Limb (tissue), 2 donors: ENCODE measurements at regions not wholly inside any gene's neighbourhood (a gene's known extent, or its start where the extent isn't known, plus 50 kb on each side); places are given as distances from the start of the nearest gene placed in this dataset.

ENCODE experiments used
- DNase-seq, 2 donors: peaks; one replicate each; pipeline ENCODE4 v3.0.0-alpha.2; 2016; ENCODE audit errors: extremely low spot score in 2 of 2

DNA sequence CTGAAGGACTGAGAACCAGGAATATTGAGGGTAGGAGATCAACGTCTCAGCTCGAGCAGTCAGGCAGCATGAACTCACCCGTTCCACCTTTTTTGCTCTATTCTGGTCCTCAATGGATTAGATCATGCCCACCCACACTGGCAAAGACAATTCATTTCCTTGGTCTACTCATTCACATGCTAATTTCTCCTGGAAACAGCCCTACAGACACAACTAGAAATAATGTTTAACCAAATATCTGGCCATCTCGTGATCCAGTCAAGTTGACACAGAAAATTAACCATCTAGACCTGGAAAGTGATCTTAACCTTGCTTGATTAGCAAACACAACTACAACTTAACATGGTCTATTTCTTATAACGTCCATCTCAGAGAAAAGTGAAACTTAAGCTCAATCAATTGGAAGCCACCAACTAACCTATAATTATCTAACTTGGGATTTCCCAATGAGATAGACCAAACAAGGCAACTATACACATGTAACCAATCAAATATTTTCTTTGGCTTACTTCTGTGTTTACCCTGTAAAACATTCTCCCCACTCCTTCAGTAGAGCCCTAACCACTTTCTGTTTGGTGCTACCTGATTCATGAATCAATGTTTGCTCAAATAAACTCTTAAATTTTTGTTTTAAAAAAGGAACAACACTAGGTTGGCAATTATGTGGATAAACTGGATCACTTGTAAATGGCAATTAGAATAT lies 69.7 kb upstream of the MAMLD1 start:
- no peak for DNase-seq

DNA sequence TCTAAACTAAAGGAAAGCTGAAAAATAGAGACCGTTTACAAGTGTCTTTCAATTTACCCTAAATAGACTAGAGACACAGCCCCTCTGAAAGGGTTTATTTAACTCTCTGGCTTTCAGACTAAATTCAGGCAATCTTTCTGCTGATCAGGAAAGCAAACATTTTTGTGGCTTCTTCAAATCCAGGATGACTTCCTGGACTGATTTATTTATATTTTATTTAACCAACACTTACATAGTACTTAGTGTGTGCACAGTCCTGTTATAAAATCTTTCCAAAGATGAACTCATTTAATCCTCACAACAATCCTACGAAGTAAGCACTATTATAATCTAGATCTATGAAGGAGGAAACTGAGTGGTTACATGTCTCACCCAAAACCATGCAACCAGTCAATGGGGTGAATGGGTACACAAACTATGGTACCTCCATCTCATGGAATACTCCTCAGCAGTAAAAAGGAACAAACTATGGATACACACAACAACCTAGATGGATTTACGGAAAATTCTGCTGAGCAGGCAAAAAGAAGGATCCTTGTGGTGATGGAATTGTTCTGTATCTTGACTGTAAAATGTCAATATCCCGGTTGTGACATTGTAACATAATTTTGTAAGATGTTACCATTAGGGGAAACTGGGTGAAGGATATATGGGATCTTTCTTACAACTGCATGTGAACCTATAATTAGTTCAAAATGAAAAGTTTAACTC lies 64.1 kb upstream of the MAMLD1 start:
- no peak for DNase-seq

DNA sequence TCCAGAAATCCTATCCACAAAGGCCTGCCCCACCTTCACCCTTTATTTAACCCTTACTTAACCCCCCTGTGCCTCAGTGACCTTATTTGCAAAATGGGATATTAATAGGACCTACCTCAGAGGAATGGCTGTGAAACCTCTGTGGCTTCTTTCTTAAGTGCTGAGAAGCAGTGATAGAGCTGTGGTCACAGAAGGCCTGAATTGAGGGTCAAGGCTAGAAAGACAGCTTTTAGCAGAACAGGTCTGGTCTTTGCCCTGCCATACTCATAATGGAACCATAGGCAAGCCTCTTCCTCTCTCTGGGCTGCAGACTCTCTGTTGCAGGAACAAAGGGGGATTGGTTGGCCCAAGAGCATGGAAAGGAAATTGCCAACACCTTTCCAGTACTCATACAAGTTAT lies 63.5 kb upstream of the MAMLD1 start:
- no peak for DNase-seq

DNA sequence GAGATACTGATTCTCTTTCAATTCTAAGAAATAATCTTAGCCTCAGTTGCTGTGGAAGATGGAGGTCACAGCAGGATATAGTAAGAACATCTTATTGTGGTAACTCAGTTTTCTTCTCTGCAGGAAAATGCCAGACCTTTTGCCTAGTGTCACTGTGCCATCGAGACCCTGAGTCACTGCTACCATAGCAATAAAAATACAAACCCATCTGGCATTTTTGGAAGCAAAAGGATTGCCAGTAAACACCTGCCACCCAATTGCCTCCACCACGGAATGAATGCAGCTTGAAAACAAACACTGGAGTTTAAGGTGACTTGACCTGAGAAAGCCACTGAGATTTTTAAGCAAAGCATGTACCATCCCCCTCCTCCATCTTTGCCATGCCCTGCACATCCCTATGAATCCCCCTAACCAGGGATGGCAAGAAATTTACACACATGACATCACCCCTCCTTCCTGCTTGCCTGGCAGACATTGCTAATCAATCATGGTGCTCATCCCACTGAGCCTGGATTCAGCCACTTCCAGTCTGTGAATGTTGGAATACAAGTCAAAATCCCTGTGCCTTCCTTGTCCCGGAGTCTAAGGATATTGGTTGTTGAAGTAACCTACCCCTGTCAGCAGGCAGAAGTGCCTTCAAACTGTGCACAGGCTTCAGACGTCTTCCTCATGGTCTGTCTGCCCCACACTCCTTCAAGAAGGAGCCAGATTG lies 59.6 kb upstream of the MAMLD1 start:
- no peak for DNase-seq

DNA sequence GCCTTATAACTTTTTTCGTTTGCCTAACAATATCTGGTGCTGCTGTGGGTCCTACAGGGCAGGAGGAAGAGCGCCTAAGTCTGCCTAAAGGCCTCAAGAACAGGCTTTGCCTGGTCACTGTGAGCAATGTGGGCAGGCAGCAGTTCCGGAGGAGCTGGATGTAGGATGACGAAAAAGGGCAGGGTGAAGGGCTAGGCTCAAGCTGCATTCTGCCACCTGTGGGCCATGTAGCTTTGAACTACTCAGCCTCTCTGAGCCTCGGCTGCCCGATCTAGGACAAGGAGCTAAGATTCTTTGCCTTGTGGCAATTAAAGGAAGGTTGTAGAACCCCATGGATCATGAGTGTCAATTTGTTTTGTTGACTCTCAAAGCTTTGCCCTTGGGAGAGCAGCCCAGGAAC lies 57.1 kb upstream of the MAMLD1 start:
- no peak for DNase-seq

DNA sequence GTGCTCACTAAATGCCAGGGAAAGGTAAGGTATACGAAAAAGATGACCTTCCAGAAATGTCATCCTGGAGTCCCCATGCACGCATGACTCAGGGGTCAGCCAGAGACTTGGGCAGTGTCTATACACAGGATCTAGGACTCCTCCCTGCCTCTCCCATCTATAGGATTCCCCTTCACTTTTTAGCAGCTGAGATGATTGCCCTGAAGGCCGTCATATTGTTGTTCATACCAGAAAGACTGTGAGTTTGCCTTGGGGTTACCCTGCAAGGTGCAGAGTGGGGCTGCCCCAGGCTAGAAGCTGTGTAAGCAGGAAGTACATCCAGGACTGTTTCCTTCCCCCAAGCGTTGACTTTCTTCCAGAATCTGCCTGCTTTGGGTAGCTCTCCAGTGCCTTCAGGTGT lies 55.1 kb upstream of the MAMLD1 start:
- no peak for DNase-seq

DNA sequence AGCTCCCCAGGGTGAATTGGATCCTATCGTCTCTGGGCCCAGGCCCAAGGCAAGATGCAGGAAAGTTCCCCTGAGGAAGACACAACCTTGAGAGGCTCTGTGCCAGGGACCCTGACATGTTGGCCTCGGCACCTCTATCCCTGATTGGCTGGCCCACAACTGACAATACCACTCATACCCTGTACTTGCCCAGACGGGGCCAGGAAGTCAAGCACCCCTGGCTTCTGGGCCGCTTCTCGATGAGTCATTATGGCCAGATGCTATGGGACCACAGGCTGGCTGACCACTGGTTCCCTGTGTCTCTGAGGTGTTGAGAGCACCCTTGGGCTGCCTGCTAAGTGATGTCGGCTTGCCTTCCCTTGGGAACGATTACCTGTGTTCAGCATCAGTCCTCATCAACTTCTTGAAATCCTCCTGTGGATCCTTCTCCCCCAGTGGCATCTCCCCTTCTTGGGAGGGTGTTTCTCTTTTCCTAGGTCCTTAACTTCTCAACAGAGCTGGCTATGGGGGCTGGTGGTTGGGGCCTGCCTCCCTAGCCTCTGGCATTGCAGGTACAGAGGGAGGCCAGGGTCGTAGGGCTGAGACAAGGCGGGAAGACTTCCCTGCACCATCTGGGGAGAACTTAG lies 54.5 kb upstream of the MAMLD1 start:
- DNase-seq = no peak

DNA sequence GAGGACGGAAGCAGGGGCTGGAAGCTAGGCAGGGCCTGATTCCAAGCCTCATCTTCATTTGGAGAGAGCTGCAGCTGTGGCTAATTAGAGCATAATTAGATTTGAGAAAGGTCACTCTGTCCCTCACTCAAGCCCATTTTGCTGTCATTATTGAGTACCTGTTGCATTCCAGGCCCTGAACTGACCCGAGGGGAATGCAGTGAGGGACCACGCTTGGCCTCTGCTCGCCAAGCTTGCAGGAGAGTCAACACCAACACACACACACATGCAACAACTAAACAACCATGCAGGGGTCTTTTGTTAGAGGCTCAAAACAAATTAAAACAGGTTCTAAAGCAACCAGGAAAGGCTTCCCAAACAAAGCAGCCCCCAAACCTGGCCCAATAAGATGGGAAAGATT lies 52.7 kb upstream of the MAMLD1 start:
- no peak for DNase-seq

GRCh38 chrX:150310881-150311280 lies 52.2 kb upstream of the MAMLD1 start:
- no peak for DNase-seq

DNA sequence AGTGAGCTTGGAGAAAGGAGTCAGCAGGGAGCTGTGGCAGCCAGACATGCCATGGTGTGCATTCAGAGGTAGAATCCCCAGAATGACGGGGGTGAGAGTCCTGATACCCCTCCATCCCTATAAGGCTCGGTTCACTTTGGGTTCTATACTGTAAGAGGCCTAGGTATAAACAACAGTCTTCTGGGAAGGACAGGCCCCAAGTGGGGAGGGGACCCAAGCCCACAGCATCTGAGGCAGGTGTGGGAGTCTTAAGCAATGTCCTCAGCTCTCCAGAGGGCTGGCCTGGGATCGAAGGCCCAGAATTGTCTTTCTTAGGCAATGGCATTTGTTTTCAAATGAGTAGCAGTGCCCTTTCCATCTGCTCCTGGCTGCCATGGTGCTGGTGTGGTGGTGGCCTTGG lies 50.2 kb upstream of the MAMLD1 start:
- DNase-seq = no peak
